ENCODE measurements at regions not wholly inside any gene's neighbourhood (a gene's known extent, or its start where the extent isn't known, plus 50 kb on each side); places are given as distances from the start of the nearest gene placed in this dataset.

GRCh38 chr2:121005453-121005852, 269.8 kb downstream of the GLI2 start:
- POLR2A ChIA-PET, result no interaction called here
- Mint-ChIP-seq H3K9me3 (no peaks in the 10 kb centered on the region), H3K27ac (no peak overlapping the region), H3K4me3 (no peak overlapping the region), H3K4me1 (no peaks in the 10 kb centered on the region), H3K36me3 (ENCODE audit: low read depth) (no peaks in the 10 kb centered on the region), H3K27me3 (peaks cover 8% of the 10 kb centered on the region)
- no peak for DNase-seq
- CTCF ChIA-PET, result no interaction called here

GRCh38 chr2:121006743-121007489, 271.2 kb downstream of the GLI2 start:
- Mint-ChIP-seq H3K36me3 (ENCODE audit: low read depth) (no peaks in the 10 kb centered on the region), H3K4me1 (no peaks in the 10 kb centered on the region), H3K9me3 (no peaks in the 10 kb centered on the region), H3K27ac (no peak overlapping the region), H3K27me3 (peaks cover 9% of the 10 kb centered on the region), H3K4me3 (no peak overlapping the region)
- DNase-seq, result no peak
- ChIA-PET POLR2A (no interaction called here), CTCF (no interaction called here)

- no peak overlapping the region for H3K4me3 Mint-ChIP-seq
- H3K27ac Mint-ChIP-seq, result no peak overlapping the region
- no peaks in the 10 kb centered on the region for H3K9me3 Mint-ChIP-seq
- DNase-seq, result no peak
- no peaks in the 10 kb centered on the region for H3K36me3 Mint-ChIP-seq (ENCODE audit: low read depth)
- H3K27me3 Mint-ChIP-seq, result peaks cover 9% of the 10 kb centered on the region
- no peaks in the 10 kb centered on the region for H3K4me1 Mint-ChIP-seq
- POLR2A ChIA-PET, result no interaction called here
- CTCF ChIA-PET, result no interaction called here
Observed at GRCh38 chr2:121007490-121007853, 271.8 kb downstream of the GLI2 start.

- CTCF ChIA-PET, result no interaction called here
- Mint-ChIP-seq H3K27ac (no peak overlapping the region), H3K27me3 (peaks cover 16% of the 10 kb centered on the region), H3K4me1 (no peaks in the 10 kb centered on the region), H3K36me3 (ENCODE audit: low read depth) (no peaks in the 10 kb centered on the region), H3K9me3 (no peaks in the 10 kb centered on the region), H3K4me3 (no peak overlapping the region)
- no peak for DNase-seq
- POLR2A ChIA-PET, result no interaction called here
Observed at GRCh38 chr2:121008975-121009374, 273.3 kb downstream of the GLI2 start.

GRCh38 chr2:121010998-121011397, 274.0 kb downstream of the TFCP2L1 start:
- POLR2A ChIA-PET, result no interaction called here
- Mint-ChIP-seq H3K9me3 (no peaks in the 10 kb centered on the region), H3K4me1 (no peaks in the 10 kb centered on the region), H3K36me3 (ENCODE audit: low read depth) (no peaks in the 10 kb centered on the region), H3K27me3 (peaks cover 20% of the 10 kb centered on the region), H3K4me3 (no peak overlapping the region), H3K27ac (no peak overlapping the region)
- CTCF ChIA-PET, result no interaction called here
- DNase-seq, result no peak

- ChIA-PET CTCF (no interaction called here), POLR2A (no interaction called here)
- peaks cover 16% of the 10 kb centered on the region for H3K27me3 Mint-ChIP-seq
- H3K36me3 Mint-ChIP-seq (ENCODE audit: low read depth), result no peaks in the 10 kb centered on the region
- H3K4me3 Mint-ChIP-seq, result no peak overlapping the region
- H3K27ac Mint-ChIP-seq, result no peak overlapping the region
- no peak for DNase-seq
- H3K9me3 Mint-ChIP-seq, result no peaks in the 10 kb centered on the region
- no peaks in the 10 kb centered on the region for H3K4me1 Mint-ChIP-seq
Observed at GRCh38 chr2:121014876-121015275, 270.1 kb downstream of the TFCP2L1 start.

GRCh38 chr2:121015971-121016485, 269.0 kb downstream of the TFCP2L1 start:
- POLR2A ChIA-PET, result no interaction called here
- CTCF ChIA-PET, result no interaction called here
- no peak overlapping the region for H3K27ac Mint-ChIP-seq

GRCh38 chr2:121017396-121017795, 267.6 kb downstream of the TFCP2L1 start:
- peaks cover 11% of the 10 kb centered on the region for H3K27me3 Mint-ChIP-seq
- CTCF ChIA-PET, result no interaction called here

More at GRCh38 chr2:121015971-121016485, 269.0 kb downstream of the TFCP2L1 start:
- no peak for DNase-seq
- Mint-ChIP-seq H3K4me1 (no peaks in the 10 kb centered on the region), H3K36me3 (ENCODE audit: low read depth) (no peaks in the 10 kb centered on the region), H3K4me3 (no peak overlapping the region), H3K9me3 (no peaks in the 10 kb centered on the region), H3K27me3 (peaks cover 11% of the 10 kb centered on the region)

GRCh38 chr2:121018136-121019061, 266.6 kb downstream of the TFCP2L1 start:
- H3K36me3 Mint-ChIP-seq (ENCODE audit: low read depth), result no peaks in the 10 kb centered on the region
- DNase-seq, result no peak
- no peak overlapping the region for H3K27ac Mint-ChIP-seq
- POLR2A ChIA-PET, result no interaction called here
- CTCF ChIA-PET, result interaction anchor here (0.7 kb wide), 1 partner anchor 1717 kb away, joined by 4 read pairs; no protein-coding TSS in a partner anchor
- H3K4me3 Mint-ChIP-seq, result no peak overlapping the region
- no peaks in the 10 kb centered on the region for H3K9me3 Mint-ChIP-seq
- H3K27me3 Mint-ChIP-seq, result peaks cover 7% of the 10 kb centered on the region
- H3K4me1 Mint-ChIP-seq, result no peaks in the 10 kb centered on the region

More at GRCh38 chr2:121017396-121017795, 267.6 kb downstream of the TFCP2L1 start:
- Mint-ChIP-seq H3K4me3 (no peak overlapping the region), H3K36me3 (ENCODE audit: low read depth) (no peaks in the 10 kb centered on the region), H3K4me1 (no peaks in the 10 kb centered on the region), H3K9me3 (no peaks in the 10 kb centered on the region), H3K27ac (no peak overlapping the region)
- POLR2A ChIA-PET, result no interaction called here
- no peak for DNase-seq

- no peak overlapping the region for H3K27ac Mint-ChIP-seq
- H3K36me3 Mint-ChIP-seq (ENCODE audit: low read depth), result no peaks in the 10 kb centered on the region
- no peaks in the 10 kb centered on the region for H3K9me3 Mint-ChIP-seq
- ChIA-PET CTCF (no interaction called here), POLR2A (no interaction called here)
- no peaks in the 10 kb centered on the region for H3K4me1 Mint-ChIP-seq
- no peak overlapping the region for H3K4me3 Mint-ChIP-seq
- DNase-seq, result no peak
- H3K27me3 Mint-ChIP-seq, result peaks cover 3% of the 10 kb centered on the region
Observed at GRCh38 chr2:121019071-121019470, 265.9 kb downstream of the TFCP2L1 start.

- POLR2A ChIA-PET, result no interaction called here
- no peak overlapping the region for H3K4me3 Mint-ChIP-seq
- CTCF ChIA-PET, result no interaction called here
- DNase-seq, result no peak
- no peak overlapping the region for H3K27ac Mint-ChIP-seq
- no peaks in the 10 kb centered on the region for H3K36me3 Mint-ChIP-seq (ENCODE audit: low read depth)
- no peaks in the 10 kb centered on the region for H3K4me1 Mint-ChIP-seq
- H3K9me3 Mint-ChIP-seq, result no peaks in the 10 kb centered on the region
- peaks cover 2% of the 10 kb centered on the region for H3K27me3 Mint-ChIP-seq
Observed at GRCh38 chr2:121019756-121020155, 265.2 kb downstream of the TFCP2L1 start.

GRCh38 chr2:121021685-121022084, 263.3 kb downstream of the TFCP2L1 start:
- POLR2A ChIA-PET, result no interaction called here
- CTCF ChIA-PET, result no interaction called here
- Mint-ChIP-seq H3K36me3 (ENCODE audit: low read depth) (no peaks in the 10 kb centered on the region), H3K4me3 (no peak overlapping the region), H3K9me3 (no peaks in the 10 kb centered on the region), H3K27ac (no peak overlapping the region), H3K27me3 (no peaks in the 10 kb centered on the region), H3K4me1 (no peaks in the 10 kb centered on the region)
- no peak for DNase-seq

GRCh38 chr2:121028577-121028976, 256.4 kb downstream of the TFCP2L1 start:
- Mint-ChIP-seq H3K36me3 (ENCODE audit: low read depth) (no peaks in the 10 kb centered on the region), H3K27me3 (peaks cover 14% of the 10 kb centered on the region), H3K4me1 (no peaks in the 10 kb centered on the region), H3K9me3 (no peaks in the 10 kb centered on the region), H3K27ac (no peak overlapping the region), H3K4me3 (no peak overlapping the region)
- ChIA-PET POLR2A (no interaction called here), CTCF (no interaction called here)
- no peak for DNase-seq

Data from activated CD4-positive, alpha-beta T cell treated with anti-CD3 and anti-CD28 coated beads, Interleukin-2, amount 10 ng/mL, durations not matched to agents 7 days and 5 days (primary cell).